Right hindlimb (tissue), 1 donor: ENCODE measurements at regions not wholly inside any gene's neighbourhood (a gene's known extent, or its start where the extent isn't known, plus 50 kb on each side); places are given as distances from the start of the nearest gene placed in this dataset.
"Not testable (repeated sequence)": the region's sequence is repeated elsewhere in the genome, so short reads cannot be mapped to it uniquely, and the experiment has no call there.

Experiments used
- DNase-seq: peaks from one replicate; pipeline ENCODE4 v3.0.0-alpha.2; 2018

GRCh38 chr4:106585915-106586349 is 217.4 kb upstream of the GIMD1 start:
- no peak for DNase-seq

- no peak for DNase-seq
These were observed 215.9 kb upstream of the GIMD1 start for GRCh38 chr4:106584337-106584989.

- no peak for DNase-seq
These were observed 215.0 kb upstream of the GIMD1 start for GRCh38 chr4:106583567-106583966.

- DNase-seq = no peak
These were observed 214.5 kb upstream of the GIMD1 start for GRCh38 chr4:106583108-106583507.

- no peak for DNase-seq
These were observed 213.5 kb upstream of the GIMD1 start for GRCh38 chr4:106582103-106582502.

- DNase-seq = no peak
These were observed 210.7 kb upstream of the GIMD1 start for GRCh38 chr4:106579236-106579635.

- peak; percentile 77 for DNase-seq
These were observed 200.8 kb upstream of the GIMD1 start for GRCh38 chr4:106569146-106570031.

GRCh38 chr4:106565727-106566126 is 197.1 kb upstream of the GIMD1 start:
- no peak for DNase-seq

- DNase-seq = not testable (repeated sequence)
These were observed 195.1 kb upstream of the GIMD1 start for GRCh38 chr4:106563637-106564036.

- DNase-seq = no peak
These were observed 183.1 kb upstream of the GIMD1 start for GRCh38 chr4:106551724-106552123.

GRCh38 chr4:106548446-106549044 is 180.0 kb upstream of the GIMD1 start:
- DNase-seq = no peak

GRCh38 chr4:106546370-106546769 is 177.8 kb upstream of the GIMD1 start:
- no peak for DNase-seq

- DNase-seq = not testable (repeated sequence)
These were observed 174.0 kb upstream of the GIMD1 start for GRCh38 chr4:106542609-106543008.

- no peak for DNase-seq
These were observed 172.7 kb upstream of the GIMD1 start for GRCh38 chr4:106541253-106541652.

GRCh38 chr4:106530821-106531220 is 162.2 kb upstream of the GIMD1 start:
- no peak for DNase-seq

GRCh38 chr4:106530024-106530361 is 161.4 kb upstream of the GIMD1 start:
- DNase-seq = no peak

- no peak for DNase-seq
These were observed 160.9 kb upstream of the GIMD1 start for GRCh38 chr4:106529348-106530023.

- DNase-seq = no peak
These were observed 158.7 kb upstream of the GIMD1 start for GRCh38 chr4:106527316-106527715.

GRCh38 chr4:106525425-106525824 is 156.8 kb upstream of the GIMD1 start:
- DNase-seq = not testable (repeated sequence)

GRCh38 chr4:106524772-106525171 is 156.2 kb upstream of the GIMD1 start:
- DNase-seq = not testable (repeated sequence)

GRCh38 chr4:106522839-106523238 is 154.3 kb upstream of the GIMD1 start:
- no peak for DNase-seq

- no peak for DNase-seq
These were observed 144.1 kb upstream of the GIMD1 start for GRCh38 chr4:106512706-106513105.

GRCh38 chr4:106507440-106507839 is 138.9 kb upstream of the GIMD1 start:
- DNase-seq = no peak
